HEK293T (cell line): ENCODE measurements at regions not wholly inside any gene's neighbourhood (a gene's known extent, or its start where the extent isn't known, plus 50 kb on each side); places are given as distances from the start of the nearest gene placed in this dataset.

Source experiments
- CTCF ChIA-PET: fragments of 350-600 bp; formaldehyde crosslinking; extraction: SDS; loops from one replicate; lab custom pipeline; 2021; ENCODE audit warnings: antibody characterized with exemption, inconsistent platforms; lab: Yijun Ruan, JAX
- POLR2A ChIA-PET: fragments of 350-600 bp; formaldehyde crosslinking; extraction: SDS; loops from one replicate; lab custom pipeline; 2020; ENCODE audit warnings: antibody characterized with exemption, inconsistent platforms; lab: Yijun Ruan, JAX
- DNase-seq: peaks from one replicate; pipeline ENCODE4 v3.0.0; 2012; ENCODE audit warnings: mixed read lengths; ENCODE audit errors: extremely low spot score
- ARNT ChIP-seq: fragments of 450-650 bp; IDR thresholded peaks from 2 replicates; pipeline ENCODE4 v1.6.1; 2017; ENCODE audit warnings: mild to moderate bottlenecking
- BHLHE40 ChIP-seq: fragments of 450-650 bp; IDR thresholded peaks from 2 replicates; pipeline ENCODE4 v1.6.1; 2016; ENCODE audit warnings: mild to moderate bottlenecking, moderate library complexity, borderline replicate concordance
- CTBP1 ChIP-seq: fragments of 450-650 bp; IDR thresholded peaks from 2 replicates; pipeline ENCODE4 v1.6.1; 2016; ENCODE audit warnings: borderline replicate concordance
- ELF4 ChIP-seq: fragments of 450-650 bp; IDR thresholded peaks from 2 replicates; pipeline ENCODE4 v1.6.1; 2017; ENCODE audit warnings: antibody characterized with exemption
- FOXA1 ChIP-seq: fragments of 450-650 bp; IDR thresholded peaks from 2 replicates; pipeline ENCODE4 v1.6.1; 2016; ENCODE audit warnings: mild to moderate bottlenecking
- FOXK2 ChIP-seq: fragments of 450-650 bp; IDR thresholded peaks from 2 replicates; pipeline ENCODE4 v1.6.1; 2016; ENCODE audit warnings: mild to moderate bottlenecking
- FOXM1 ChIP-seq: fragments of 450-650 bp; IDR thresholded peaks from 2 replicates; pipeline ENCODE4 v1.6.1; 2017; ENCODE audit warnings: mild to moderate bottlenecking, borderline replicate concordance
- HDGF ChIP-seq: fragments of 450-650 bp; IDR thresholded peaks from 2 replicates; pipeline ENCODE4 v1.6.1; 2017; ENCODE audit warnings: antibody characterized with exemption, borderline replicate concordance
- L3MBTL2 ChIP-seq: fragments of 450-650 bp; conservative IDR thresholded peaks from 2 replicates; pipeline ENCODE4 v1.6.1; 2016; ENCODE audit warnings: mild to moderate bottlenecking
- LEF1 ChIP-seq: fragments of 450-650 bp; IDR thresholded peaks from 2 replicates; pipeline ENCODE4 v1.6.1; 2017; ENCODE audit warnings: mild to moderate bottlenecking, borderline replicate concordance
- NFRKB ChIP-seq: fragments of 450-650 bp; IDR thresholded peaks from 2 replicates; pipeline ENCODE4 v1.6.1; 2016; ENCODE audit warnings: mild to moderate bottlenecking, moderate library complexity
- PKNOX1 ChIP-seq: fragments of 450-650 bp; IDR thresholded peaks from 2 replicates; pipeline ENCODE4 v1.6.1; 2016
- SP1 ChIP-seq: fragments of 450-650 bp; IDR thresholded peaks from 2 replicates; pipeline ENCODE4 v1.6.1; 2017
- SUZ12 ChIP-seq: fragments of 450-650 bp; IDR thresholded peaks from 2 replicates; pipeline ENCODE4 v1.6.1; 2016; ENCODE audit warnings: mild to moderate bottlenecking
- TARDBP ChIP-seq: fragments of 450-650 bp; IDR thresholded peaks from 2 replicates; pipeline ENCODE4 v1.6.1; 2016
- ZNF384 ChIP-seq: fragments of 450-650 bp; IDR thresholded peaks from 2 replicates; pipeline ENCODE4 v1.6.1; 2016

GRCh38 chr4:26004290-26004689, 90.3 kb downstream of the SMIM20 start:
- TF ChIP-seq ZNF384 (no peak), FOXK2 (no peak), FOXM1 (no peak), FOXA1 (no peak), CTBP1 (no peak), BHLHE40 (no peak), SUZ12 (no peak), PKNOX1 (no peak), ELF4 (no peak), TARDBP (no peak), SP1 (no peak), LEF1 (no peak), HDGF (no peak), ARNT (no peak), L3MBTL2 (no peak)
- DNase-seq: no peak
- ChIA-PET POLR2A (no interaction called here), CTCF (interaction anchor here (0.6 kb wide), 1 partner anchor 231 kb away, joined by 3 read pairs; no protein-coding TSS in a partner anchor)

- CTCF ChIA-PET: interaction anchor here (0.7 kb wide), 1 partner anchor 110 kb away, joined by 3 read pairs; no protein-coding TSS in a partner anchor
- no peak for DNase-seq
- POLR2A ChIA-PET: no interaction called here
- TF ChIP-seq ARNT: no peak
- no peak for TF ChIP-seq LEF1
- no peak for TF ChIP-seq TARDBP
- no peak for TF ChIP-seq FOXA1
Observed at GRCh38 chr4:26005764-26006163, 91.7 kb downstream of the SMIM20 start.

GRCh38 chr4:26008737-26009136, 94.7 kb downstream of the SMIM20 start:
- DNase-seq: no peak
- POLR2A ChIA-PET: no interaction called here
- CTCF ChIA-PET: interaction anchor here (0.7 kb wide), 1 partner anchor 9 kb away, joined by 3 read pairs; no protein-coding TSS in a partner anchor
- TF ChIP-seq L3MBTL2 (no peak), NFRKB (no peak), TARDBP (no peak), SUZ12 (no peak), LEF1 (no peak), ELF4 (no peak), FOXM1 (no peak), ZNF384 (no peak), FOXK2 (no peak)

DNA sequence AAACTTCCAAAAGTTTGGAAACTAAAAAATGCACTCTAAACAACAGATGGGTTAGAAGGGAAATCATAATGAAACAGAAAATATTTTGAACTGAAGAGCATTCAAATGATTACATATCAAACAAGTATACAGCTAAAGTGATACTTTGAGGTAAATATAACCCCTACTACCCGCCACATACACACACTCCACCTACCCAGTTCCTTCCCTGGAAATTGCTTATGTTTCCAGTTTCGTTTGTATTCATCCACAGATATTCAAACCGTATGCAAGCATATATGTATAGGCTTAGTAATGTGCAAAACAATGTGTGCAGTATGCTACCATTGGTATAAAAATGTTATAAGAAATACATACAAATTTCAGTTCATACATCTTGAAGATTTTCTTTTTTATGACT, 95.5 kb downstream of the SMIM20 start:
- DNase-seq: no peak
- ChIA-PET CTCF (interaction anchor here (0.7 kb wide), 1 partner anchor 9 kb away, joined by 3 read pairs; no protein-coding TSS in a partner anchor), POLR2A (no interaction called here)
- TF ChIP-seq TARDBP (no peak), ZNF384 (no peak), LEF1 (no peak)

- no peak for TF ChIP-seq FOXM1
- no peak for TF ChIP-seq BHLHE40
- DNase-seq: no peak
- CTCF ChIA-PET: no interaction called here
- POLR2A ChIA-PET: no interaction called here
Observed at GRCh38 chr4:26010304-26010703, 96.3 kb downstream of the SMIM20 start.

GRCh38 chr4:26013629-26014028, 99.6 kb downstream of the SMIM20 start:
- no peak for DNase-seq
- CTCF ChIA-PET: no interaction called here
- POLR2A ChIA-PET: no interaction called here
- no peak for TF ChIP-seq FOXA1
- TF ChIP-seq SP1: no peak
- no peak for TF ChIP-seq NFRKB
- no peak for TF ChIP-seq ZNF384
- no peak for TF ChIP-seq BHLHE40
- no peak for TF ChIP-seq HDGF
- no peak for TF ChIP-seq FOXM1
- no peak for TF ChIP-seq PKNOX1
- no peak for TF ChIP-seq FOXK2
- no peak for TF ChIP-seq L3MBTL2
- no peak for TF ChIP-seq CTBP1
- TF ChIP-seq SUZ12: no peak
- TF ChIP-seq ARNT: no peak
- no peak for TF ChIP-seq LEF1
- no peak for TF ChIP-seq ELF4

GRCh38 chr4:26015133-26015651, 101.2 kb downstream of the SMIM20 start:
- CTCF ChIA-PET: no interaction called here
- POLR2A ChIA-PET: no interaction called here
- TF ChIP-seq L3MBTL2 (no peak), PKNOX1 (no peak), FOXM1 (no peak), TARDBP (no peak), FOXK2 (no peak), SP1 (no peak), SUZ12 (no peak), ELF4 (no peak), BHLHE40 (no peak), LEF1 (no peak), HDGF (no peak), CTBP1 (no peak), NFRKB (no peak), ZNF384 (no peak), FOXA1 (no peak), ARNT (no peak)
- no peak for DNase-seq
